Dermis blood vessel endothelial cell (primary cell): ENCODE measurements at regions not wholly inside any gene's neighbourhood (a gene's known extent, or its start where the extent isn't known, plus 50 kb on each side); places are given as distances from the start of the nearest gene placed in this dataset.

Experiments used
- DNase-seq: peaks from one replicate; pipeline ENCODE4 v3.0.0; 2010

DNA sequence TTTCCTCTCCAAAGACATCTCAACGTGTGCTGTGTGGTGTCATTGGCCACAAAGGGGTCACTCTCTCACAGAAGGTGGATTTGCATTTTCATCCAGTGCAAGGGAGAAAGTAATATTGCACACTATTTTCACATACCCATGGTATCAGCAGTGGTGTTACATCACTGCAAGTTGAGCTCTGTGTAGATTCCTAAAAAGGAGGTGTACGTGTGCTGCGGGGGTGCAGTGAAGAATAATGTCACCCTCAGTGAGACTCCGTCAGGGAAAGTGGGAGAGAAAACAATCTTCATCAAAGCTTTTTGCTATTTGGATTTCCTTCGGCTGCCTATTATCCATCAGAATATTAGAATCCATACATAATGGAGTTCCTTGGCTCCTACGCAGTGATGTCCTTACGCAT, 733.8 kb upstream of the FANCL start:
- DNase-seq: no peak

DNA sequence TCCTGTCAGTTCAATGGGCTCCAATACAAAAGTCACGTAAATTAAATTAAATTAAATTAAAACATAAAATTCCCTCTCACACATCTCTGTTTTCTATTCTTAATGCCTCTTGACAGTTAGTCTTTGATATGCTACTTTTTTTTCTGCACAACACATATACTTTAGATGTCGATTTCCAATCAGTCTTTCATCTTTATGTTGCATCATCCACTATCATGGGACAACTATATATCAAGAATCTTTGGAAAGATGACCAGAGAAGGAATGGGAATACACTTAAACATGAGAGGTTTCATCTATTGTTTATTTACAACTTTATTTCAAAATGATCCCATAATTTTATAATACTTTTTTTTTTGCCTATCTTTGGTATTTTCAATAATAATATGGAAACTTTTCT, 733.3 kb upstream of the FANCL start:
- DNase-seq: no peak

DNA sequence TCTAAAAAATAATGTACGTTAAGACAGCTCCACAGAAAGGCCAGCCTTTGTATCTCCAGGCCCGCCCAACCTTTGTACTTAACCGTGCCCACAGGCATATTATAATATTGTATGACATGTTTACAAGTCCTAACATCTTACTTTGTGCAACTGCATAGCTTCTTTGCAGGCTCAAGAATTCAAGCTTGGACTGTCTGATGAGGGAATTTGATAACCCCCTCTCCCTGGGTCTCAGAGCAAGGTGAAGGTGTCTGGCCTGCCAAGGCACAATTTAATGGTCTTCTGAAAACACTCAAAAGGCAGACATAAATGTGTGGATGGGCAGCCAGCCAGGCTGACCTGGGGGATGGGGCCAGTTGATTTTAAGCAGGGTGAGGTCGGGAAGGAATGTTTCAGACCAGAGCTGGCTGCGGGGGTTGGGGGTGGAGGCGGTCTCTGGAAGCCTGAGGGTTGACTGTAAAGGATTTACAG, 732.7 kb upstream of the FANCL start:
- no peak for DNase-seq

DNA sequence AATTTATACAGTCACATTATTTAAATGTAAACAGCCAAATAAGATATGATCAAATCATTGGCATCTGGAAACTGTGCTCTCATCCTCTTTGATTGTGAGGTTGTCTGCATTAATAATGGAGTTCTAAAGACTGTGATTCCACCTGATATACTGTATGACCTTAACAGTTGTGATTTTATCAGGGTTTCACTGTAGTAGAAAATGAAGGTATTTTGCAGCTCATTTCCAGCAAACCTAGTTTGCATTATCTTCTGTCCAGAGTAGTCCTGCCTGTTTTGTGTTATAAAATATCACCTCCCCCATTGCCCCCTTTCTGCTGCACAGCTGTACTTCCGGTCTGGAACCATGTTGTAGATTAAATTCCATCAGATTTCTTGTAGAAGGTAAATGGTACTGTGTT, 731.6 kb upstream of the FANCL start:
- no peak for DNase-seq

DNA sequence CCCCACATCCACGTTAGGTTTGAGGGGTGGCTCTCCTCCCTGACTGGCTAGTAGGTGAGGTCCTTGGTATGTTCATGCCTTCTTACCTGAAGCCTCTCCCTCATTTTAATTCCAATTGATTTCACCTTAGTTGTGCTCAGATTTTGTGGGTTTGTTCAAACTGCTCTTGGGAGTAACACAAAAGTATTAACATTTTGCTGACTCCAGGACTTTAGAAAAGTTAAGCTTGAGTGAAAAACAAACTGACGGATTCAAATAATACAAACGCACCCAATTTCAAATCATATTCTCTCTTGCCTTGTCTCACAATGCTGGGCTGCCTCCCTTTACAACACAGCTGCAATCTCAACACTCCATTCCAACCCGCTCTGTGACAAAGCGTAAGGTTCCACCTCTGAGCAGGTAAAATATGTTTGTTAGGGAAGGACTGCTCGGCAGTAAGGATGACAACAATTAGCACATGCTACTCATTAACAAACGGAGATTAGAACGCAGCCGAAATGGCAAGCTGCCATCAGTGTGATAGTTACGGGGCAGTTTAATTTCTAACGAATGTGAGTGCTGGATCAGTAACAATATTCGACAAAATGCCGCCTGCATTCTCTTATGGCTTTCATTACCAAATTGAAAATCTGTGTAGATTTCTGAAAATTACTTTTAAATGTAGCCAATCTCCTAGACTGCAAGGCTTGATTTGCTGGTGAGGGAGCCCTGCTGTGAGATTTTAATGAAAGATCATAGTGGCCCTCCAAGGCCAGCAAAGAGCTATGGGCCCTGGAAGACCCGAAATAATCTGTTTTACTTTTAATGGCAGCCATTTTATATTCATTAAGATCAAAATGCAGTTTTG, 730.6 kb upstream of the FANCL start:
- no peak for DNase-seq

DNA sequence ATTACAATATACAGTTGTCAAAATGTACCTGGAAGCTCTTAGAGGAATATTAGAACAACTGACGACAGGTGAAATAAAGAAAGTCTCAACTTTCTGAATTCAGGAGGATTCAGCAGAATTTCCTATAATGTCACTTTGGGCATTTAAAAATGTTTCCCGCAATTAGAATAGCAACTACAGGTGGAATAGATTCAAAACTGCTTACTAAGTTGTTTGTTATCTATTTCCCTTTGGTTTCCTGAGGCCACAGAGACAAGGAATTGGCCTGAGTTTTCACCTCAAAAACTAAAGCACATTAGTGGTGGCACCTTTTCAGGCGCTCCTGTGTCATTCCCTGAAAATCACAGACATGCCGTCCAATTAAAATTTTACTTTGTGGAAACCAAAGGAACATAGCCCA, 729.2 kb upstream of the FANCL start:
- DNase-seq: no peak

DNA sequence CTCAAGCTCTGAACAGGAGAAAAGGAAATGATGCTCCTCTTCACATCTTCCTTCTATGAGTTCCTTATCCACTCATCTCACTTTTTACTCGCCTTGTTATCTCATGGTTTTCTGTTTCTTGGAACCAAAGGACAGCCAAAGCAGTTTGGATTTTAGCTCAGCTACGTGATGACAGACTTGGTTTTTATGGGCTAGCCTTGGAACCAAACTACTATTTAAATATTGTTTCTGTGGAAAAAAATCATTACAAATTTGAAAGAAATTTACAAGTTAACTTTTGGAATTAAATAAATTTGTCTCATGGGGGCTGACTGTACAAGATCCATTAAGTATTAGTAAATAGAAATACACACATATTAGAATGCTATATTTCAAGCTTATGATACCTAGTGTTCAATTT, 727.8 kb upstream of the FANCL start:
- no peak for DNase-seq

DNA sequence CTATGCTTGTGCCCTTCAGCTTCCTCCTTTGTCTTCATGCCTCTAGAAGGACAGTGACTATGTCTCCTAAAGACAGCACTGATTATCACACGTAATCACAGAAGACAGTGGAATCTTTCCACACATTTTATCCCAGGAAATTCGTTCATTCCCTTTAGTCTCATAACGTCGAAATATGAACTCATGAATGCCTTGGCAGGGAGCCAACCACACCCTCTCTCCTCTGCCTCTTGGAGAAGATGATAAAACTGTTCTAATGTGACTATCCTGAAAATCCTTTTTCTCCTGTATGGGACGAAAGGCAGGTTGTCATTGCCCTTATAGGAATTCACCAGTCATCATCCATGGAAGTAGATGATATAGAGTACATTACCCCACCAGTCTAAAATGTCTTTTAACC, 726.6 kb upstream of the FANCL start:
- DNase-seq: no peak

DNA sequence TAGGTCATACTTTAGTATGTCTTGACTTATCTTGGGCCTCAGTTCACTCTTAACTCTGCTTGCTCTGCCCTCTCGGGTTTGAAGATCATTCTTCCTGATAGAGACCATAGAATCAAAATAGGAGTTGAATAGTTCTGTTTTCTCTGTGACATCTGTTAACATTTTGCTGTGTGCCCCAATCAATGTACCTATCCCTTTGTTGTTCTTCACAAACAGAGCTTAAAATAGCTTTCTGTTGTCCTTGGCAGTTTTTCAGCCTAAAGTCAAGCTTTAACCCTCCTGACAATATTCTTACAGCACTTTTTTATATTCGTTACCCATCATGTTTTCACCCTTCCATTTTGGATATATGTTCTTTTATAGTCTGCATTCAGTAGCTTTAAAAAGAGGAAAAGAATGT, 724.5 kb upstream of the FANCL start:
- no peak for DNase-seq

DNA sequence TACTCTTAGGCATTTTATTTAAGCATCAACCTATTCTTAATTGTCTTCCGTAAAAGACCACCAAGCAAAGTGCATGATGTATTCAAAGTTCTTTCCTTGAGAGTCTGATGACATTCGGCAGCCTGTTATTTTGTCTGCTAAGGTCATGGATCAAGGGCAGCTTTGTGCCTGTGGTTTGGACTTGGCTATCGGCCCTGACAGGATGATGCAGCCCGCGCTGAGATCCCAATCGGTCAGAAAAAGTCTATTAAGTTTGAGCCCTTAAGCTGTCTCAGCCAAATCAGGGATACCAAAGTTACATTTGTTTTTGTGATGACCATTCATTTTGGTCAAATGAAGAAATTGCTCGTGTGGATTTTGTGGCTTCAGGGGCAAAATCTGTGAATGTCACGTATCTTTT, 718.9 kb upstream of the FANCL start:
- DNase-seq: no peak

DNA sequence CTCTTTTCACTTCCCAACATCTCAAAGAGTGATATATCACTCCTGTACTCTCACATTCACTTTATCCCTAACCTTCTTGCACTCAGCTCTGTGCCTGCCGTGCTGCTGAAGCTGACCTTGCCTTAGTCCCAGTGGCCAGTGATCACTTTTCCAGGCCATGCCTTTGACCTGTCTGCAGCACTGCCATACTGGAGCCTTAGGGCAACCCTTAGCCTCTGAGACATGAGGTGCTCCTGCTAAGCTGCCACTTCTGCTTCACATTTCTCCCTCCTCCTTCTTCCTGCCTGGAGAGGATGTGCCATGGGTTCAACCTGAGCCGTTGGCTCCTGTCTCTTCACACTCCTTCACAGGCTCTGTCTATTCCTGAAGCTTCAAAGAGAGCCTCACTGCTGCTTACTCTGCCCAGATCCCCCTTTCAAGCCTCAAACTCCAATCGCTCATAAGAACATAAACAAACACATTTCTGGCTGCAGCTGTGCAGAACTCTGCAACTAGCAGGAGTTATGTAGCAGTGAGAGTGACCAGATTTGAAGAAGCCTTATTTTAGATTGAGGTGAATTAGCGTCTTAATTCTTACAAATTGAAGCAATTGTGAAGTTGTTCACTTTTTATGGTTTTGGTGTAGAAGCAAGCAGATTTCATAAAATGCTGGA, 716.2 kb upstream of the FANCL start:
- no peak for DNase-seq

DNA sequence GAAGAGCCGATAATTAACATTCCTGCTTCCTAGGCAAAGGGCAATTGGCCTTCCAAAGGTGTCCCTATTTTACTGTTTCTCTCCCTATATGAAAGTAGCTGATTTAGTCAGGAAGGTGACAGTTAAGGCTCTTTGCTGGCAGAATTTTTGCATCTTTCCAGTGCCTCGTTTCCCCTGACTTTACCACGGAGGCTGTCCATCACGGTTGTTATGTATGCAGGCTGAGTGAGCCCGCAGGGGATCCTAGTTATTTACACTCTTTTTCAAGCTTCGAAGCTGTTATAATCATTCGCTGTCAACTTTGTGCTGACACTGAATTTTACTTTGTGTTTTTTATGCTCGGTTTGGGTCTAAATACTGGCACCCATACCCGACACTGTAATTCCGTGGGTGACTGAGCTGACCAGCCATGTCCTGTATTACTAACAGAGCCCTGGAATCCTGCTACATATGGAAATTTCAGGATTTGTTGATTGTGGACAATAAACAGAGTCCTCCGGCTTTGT, 713.8 kb upstream of the FANCL start:
- DNase-seq: no peak

DNA sequence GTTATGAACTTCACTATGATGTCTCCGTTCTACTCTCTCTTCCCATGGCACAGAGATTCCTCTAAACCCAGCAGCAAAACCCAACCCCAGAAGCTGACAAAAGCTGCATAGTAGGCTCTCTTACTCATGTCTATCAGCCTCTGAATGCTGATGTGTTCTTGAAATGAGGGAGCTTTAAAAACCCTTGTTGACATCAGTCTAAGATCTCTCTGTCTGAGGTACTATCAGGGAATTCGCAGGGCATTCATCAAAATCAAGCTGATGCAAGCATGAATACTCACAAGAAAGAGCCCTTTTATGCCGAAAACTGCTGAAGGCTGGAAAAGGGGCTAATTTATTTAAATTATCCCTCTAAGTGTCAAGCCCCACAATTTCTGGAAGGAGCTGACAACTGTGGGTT, 710.6 kb upstream of the FANCL start:
- DNase-seq: no peak

DNA sequence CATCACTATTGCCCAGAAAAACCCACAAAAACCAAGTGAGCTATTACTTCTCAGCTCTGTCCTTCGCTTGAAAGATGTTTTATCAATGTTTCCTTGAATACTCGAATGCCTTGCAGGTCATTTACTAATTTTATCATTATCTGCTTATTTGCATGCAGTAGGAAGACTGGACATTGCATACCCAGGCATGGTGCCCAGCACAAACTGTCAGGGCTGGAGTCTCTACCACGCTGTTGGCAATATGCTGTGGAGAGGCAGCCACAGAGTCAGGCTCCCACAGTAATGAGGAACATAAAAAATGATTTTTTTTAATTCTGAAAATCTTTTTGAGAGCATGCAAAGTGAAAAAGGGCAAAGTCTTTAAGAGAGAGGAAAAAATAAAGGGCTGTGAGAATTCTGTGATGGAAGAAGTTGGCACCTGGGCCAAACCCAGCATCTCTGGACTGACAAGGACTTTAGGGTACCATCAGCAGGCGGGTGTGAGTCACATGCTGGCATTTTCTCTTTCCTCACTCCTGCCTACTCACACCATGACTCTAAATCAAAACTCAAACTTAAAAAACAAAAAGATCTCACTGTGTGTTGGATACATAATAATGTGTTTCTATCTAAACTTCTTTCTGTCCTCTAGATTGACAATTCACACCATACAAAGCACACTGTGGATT, 709.8 kb upstream of the FANCL start:
- no peak for DNase-seq

DNA sequence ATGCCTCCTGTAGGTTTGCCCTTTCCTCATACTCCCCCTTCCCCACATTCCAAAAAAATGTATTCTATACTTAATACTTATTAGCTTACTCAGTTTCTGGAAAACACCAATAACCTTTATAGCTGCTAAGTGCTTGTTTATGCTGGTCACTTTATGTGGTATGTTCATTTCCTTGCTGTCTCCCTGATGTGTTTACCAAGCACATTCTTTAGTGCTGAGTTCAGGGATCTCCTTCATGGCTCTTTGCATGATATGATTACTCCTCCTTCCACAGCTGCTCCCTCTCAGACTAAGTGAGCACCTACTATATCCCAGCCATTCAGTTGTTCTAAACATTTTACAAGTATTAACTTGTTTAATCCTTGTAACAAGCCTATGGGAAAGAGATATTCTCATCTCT, 698.3 kb upstream of the FANCL start:
- DNase-seq: no peak

DNA sequence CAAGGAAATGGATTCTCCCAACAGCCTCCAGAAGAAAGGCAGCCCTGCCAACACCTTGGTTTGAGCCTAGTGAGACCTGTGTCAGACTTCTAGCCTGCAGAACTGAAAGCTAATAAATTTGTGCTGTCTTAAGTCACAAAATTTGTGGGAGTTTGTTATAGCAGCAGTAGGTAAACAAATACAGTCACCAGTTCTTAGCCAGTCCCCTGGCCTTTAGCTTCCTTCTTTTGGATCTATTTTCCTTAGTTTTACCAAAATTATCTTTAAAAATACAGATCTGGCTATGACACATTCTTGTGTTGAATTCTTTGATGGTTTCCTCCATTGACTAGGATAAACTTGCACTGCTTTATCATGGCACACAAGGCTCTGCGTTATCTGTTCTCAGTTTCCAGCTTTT, 697.9 kb upstream of the FANCL start:
- DNase-seq: no peak

DNA sequence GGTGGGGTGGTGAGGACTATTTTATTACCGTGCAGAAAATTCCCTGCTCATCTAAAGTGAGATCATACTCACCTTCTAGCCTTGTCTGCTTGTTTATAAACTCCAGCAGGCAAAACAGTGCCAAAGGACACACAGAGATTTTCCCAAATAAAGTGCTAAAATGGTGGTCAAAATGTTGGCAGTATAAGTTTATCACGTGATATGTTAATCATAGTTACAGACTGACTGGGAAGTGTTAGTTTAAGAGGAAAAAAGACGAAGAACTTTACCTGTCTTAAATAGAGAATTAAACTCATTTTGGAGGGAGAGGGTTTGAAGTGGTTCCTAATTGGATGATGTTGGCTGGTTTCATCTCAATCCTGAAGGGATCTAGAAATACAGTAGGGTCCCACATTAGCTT, 691.7 kb upstream of the FANCL start:
- no peak for DNase-seq

DNA sequence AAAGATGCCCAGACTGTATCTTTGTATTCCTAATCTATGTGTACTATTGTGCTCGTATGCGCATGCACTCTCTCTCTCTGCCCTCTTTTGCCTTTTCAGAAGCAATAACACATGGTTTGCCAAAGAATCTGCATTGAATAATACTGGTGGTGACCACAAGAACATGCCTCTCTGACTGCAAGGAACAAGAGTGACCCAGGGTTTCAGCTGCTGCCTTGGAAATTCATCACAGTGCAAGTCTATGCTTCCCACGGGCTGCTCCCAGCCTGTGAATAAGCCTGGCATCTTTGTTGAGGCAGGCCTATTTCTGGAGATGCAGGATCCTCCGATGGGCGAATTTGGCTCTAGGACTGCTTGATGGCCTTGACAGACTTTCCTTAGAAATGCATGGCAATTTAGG, 689.4 kb upstream of the FANCL start:
- no peak for DNase-seq

DNA sequence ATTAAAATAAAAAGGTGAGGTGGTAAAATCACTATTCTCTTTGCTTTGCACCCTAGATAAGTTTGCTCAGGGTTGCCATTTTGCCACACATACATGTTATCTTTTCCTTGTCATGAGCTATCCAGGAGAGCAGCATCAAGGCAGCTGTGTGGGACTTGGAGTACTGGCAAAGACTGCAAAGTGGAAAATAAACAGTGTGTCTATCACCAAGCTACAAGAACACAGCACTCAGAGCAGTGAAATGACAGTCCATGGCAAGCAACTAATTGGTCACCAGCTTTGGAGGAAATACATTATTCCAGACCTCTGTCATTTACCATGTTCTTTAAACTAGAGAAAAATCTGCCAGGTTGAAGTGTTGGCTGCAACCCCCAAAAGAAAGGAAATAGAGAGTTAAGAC, 687.8 kb upstream of the FANCL start:
- no peak for DNase-seq

DNA sequence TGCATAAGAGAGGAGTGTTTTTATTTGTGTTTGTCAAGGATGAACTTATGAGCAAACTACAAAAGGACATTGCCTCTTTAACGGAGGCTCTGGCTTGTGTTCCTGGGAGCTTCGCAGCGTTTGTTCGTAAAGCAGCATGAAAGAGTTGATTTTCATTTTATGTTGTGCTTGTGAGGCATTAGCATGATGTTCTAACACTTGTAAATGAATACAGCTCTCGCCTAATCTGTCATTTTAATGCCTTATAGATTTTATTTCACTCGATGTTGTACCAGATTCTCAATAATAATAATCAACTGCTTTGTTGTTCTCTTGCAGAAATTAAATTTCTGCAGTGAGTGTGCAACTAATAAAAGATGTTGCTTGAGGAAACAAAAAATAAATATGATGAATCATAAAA, 687.3 kb upstream of the FANCL start:
- DNase-seq: no peak

DNA sequence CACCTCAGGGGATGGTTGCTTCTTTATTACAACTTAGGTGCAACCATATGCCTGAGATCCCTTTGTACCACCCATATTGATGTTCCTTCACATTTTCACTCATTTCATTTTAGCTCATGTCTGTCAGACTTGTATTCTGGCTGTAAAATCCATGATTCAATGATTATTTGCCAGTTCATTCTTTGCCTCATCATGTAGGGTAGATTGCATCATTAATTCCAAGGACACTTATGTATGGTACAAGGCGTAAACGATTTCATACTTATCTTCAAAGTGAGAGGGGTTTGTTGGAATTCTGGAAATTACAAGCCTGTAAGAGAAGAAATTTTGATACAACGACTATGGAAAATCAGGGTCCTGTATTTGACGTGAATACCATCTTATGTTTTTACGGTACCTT, 685.0 kb upstream of the FANCL start:
- DNase-seq: no peak

DNA sequence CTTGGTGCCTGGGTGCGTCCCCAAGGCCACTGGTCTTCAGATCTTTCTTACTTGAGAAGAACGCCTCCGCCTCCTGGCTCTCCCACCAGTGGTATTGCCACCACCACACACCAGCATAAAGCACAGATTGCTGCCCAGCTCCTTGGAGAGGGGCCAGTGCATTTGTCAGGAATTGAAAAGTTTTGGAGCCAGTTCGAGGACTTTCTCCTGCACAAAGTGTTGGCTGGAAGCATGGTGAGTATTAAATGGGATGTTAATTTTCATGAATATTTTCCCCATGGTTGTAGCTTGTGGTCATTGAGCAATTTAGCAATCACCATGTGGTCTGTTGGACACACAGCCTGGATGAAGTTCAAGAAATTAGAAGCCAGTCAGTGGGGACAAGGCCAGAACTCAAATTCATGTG, 684.6 kb upstream of the FANCL start:
- no peak for DNase-seq

DNA sequence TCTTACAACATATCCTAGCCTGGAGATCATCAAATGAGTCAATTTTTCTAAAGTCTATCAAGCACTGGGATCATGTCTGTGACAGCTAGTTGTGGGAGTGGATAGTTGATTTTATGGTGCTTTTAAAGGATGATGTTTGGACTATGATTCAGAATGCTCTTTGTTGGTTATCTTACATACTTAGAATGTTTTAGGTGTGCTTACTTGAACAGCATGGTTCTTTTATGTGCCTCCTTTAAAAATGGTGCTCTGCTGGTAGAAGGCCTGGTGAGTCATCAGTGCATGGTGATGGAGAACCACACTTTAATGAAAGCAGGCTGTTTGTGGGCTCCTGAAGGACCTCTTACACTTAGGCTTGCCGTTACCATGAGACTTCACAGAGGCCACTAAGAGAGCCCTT, 682.7 kb upstream of the FANCL start:
- DNase-seq: no peak

DNA sequence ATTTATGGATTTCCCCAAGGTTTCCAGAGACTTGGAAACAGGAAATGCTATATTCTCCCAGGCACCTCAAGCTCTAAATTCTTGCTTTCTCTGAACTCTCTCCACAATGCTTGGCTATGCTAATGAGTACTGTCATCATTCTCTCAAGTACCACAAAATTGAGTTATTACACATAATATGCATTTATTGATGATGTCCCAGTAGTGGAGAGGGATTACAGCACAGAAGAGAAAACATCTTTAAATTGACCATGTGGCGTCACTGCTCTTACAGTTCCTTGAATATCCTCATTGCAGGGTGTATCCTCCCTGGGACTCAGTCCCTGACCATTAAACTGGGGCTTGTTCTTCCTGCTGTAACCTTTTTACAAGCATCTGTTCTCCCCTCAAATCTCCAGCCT, 681.1 kb upstream of the FANCL start:
- no peak for DNase-seq
